Bronchial epithelial cell (primary cell): ENCODE measurements at regions not wholly inside any gene's neighbourhood (a gene's known extent, or its start where the extent isn't known, plus 50 kb on each side); places are given as distances from the start of the nearest gene placed in this dataset.

Experiments
- DNase-seq: peaks from one replicate; pipeline ENCODE4 v3.0.0-alpha.2; 2010; ENCODE audit warnings: low read depth
- FAIRE-seq: peaks from 2 replicates; lab custom pipeline; 2011; peaks lifted over from hg19 to GRCh38; lab: Jason Lieb, UNC
- H3K27me3 ChIP-seq: 2 replicates; pipeline ENCODE4 v1.5.1; 2011; ENCODE audit warnings: low read length; ENCODE audit not compliant: control insufficient read depth, insufficient read depth
- H3K36me3 ChIP-seq: 2 replicates; pipeline ENCODE4 v1.5.1; 2011; ENCODE audit warnings: low read length; ENCODE audit not compliant: control insufficient read depth, insufficient read depth
- H3K4me3 ChIP-seq: 2 replicates; pipeline ENCODE4 v1.5.1; 2011; ENCODE audit warnings: mild to moderate bottlenecking, low read depth, low read length, control low read depth
- TF ChIP-seq, protein P1 (sequence below): IDR thresholded peaks from 2 replicates; pipeline ENCODE4 v1.5.1; 2011; ENCODE audit warnings: mild to moderate bottlenecking, moderate library complexity, low read length, control low read depth, inconsistent platforms; ENCODE audit not compliant: insufficient read depth, severe bottlenecking

DNA sequence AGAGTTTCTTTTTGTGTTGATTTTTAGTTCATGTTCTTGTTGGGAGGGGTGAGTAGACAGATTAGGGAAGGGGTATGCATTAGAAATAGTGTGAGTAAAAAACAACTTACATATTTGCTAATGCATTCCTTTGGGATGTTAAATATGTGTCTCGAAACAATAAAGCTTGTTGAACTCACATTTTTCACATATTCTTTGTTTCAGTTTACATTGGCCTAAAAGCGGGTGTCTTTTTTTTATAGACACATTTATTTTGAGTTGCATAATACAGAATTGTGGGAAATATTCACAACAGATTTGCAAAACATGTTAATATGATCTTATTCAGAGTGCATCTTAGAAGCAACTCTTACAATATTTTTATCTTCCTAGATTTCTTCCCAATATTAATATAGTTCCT lies 337.5 kb upstream of the CNTNAP2 start:
- no peak overlapping the region for H3K4me3 ChIP-seq
- no peak for FAIRE-seq
- no peaks in the 10 kb centered on the region for H3K27me3 ChIP-seq
- TF ChIP-seq, protein P1, sequence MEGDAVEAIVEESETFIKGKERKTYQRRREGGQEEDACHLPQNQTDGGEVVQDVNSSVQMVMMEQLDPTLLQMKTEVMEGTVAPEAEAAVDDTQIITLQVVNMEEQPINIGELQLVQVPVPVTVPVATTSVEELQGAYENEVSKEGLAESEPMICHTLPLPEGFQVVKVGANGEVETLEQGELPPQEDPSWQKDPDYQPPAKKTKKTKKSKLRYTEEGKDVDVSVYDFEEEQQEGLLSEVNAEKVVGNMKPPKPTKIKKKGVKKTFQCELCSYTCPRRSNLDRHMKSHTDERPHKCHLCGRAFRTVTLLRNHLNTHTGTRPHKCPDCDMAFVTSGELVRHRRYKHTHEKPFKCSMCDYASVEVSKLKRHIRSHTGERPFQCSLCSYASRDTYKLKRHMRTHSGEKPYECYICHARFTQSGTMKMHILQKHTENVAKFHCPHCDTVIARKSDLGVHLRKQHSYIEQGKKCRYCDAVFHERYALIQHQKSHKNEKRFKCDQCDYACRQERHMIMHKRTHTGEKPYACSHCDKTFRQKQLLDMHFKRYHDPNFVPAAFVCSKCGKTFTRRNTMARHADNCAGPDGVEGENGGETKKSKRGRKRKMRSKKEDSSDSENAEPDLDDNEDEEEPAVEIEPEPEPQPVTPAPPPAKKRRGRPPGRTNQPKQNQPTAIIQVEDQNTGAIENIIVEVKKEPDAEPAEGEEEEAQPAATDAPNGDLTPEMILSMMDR = no peak
- no peaks in the 10 kb centered on the region for H3K36me3 ChIP-seq
- no peak for DNase-seq

- H3K27me3 ChIP-seq = no peaks in the 10 kb centered on the region
- TF ChIP-seq, protein P1 = no peak
- no peak for FAIRE-seq
- H3K4me3 ChIP-seq = no peak overlapping the region
- H3K36me3 ChIP-seq = no peaks in the 10 kb centered on the region
- DNase-seq = no peak
Observed at GRCh38 chr7:145774777-145775176, 341.8 kb upstream of the CNTNAP2 start.

- no peak for FAIRE-seq
- no peaks in the 10 kb centered on the region for H3K27me3 ChIP-seq
- TF ChIP-seq, protein P1 = no peak
- H3K4me3 ChIP-seq = no peak overlapping the region
- no peak for DNase-seq
- no peaks in the 10 kb centered on the region for H3K36me3 ChIP-seq
Observed at GRCh38 chr7:145753004-145753403, 363.6 kb upstream of the CNTNAP2 start.

GRCh38 chr7:145737617-145738016 lies 379.0 kb upstream of the CNTNAP2 start:
- DNase-seq (no peak), FAIRE-seq (no peak)
- Histone ChIP-seq H3K4me3 (no peak overlapping the region), H3K36me3 (no peaks in the 10 kb centered on the region), H3K27me3 (no peaks in the 10 kb centered on the region)
- TF ChIP-seq, protein P1 = no peak

DNA sequence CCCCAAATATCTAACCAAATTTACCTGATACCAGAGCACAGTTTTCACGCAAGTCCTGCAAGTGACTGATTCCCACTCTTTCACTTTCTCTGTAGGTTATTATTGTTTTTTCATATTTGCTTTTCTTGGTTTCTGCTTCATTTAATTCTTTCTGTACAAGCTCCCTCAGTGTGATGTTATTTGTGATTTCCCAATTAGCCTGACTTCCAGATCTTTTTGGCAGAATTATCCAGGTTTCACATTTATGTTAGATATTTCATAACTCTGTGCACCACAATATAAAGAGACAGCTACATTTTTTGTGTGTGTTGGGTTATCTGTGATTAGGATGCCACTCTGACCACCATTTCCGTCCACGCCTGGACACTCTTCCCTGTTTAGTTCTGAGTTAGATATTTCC lies 381.5 kb upstream of the CNTNAP2 start:
- no peak for DNase-seq
- TF ChIP-seq, protein P1 = no peak

GRCh38 chr7:145732521-145732920 lies 384.1 kb upstream of the CNTNAP2 start:
- Histone ChIP-seq H3K27me3 (no peaks in the 10 kb centered on the region), H3K36me3 (no peaks in the 10 kb centered on the region), H3K4me3 (no peak overlapping the region)
- FAIRE-seq = no peak
- TF ChIP-seq, protein P1 = no peak
- DNase-seq = peak; percentile 46

More for the DNA sequence above, 381.5 kb upstream of the CNTNAP2 start:
- H3K36me3 ChIP-seq = no peaks in the 10 kb centered on the region
- FAIRE-seq = no peak
- H3K4me3 ChIP-seq = no peak overlapping the region
- H3K27me3 ChIP-seq = no peaks in the 10 kb centered on the region
